Trophoblast cell (in vitro differentiated cells and primary cell): ENCODE measurements at regions not wholly inside any gene's neighbourhood (a gene's known extent, or its start where the extent isn't known, plus 50 kb on each side); places are given as distances from the start of the nearest gene placed in this dataset.

Source experiments
- DNase-seq, 2 donors: peaks; one replicate each; pipeline ENCODE4 v3.0.0-alpha.2; 2016
- H2AFZ ChIP-seq: 2 replicates; pipeline ENCODE4 v1.6.1; 2013; ENCODE audit warnings: low read length, moderate library complexity, mild to moderate bottlenecking; ENCODE audit not compliant: insufficient read depth, poor library complexity
- H2AK5ac ChIP-seq: 2 replicates; pipeline ENCODE4 v1.6.1; 2013; ENCODE audit warnings: mild to moderate bottlenecking, low read length
- H2BK120ac ChIP-seq: 2 replicates; pipeline ENCODE4 v1.6.1; 2013; ENCODE audit warnings: low read length, mild to moderate bottlenecking, moderate library complexity; ENCODE audit not compliant: insufficient read depth, poor library complexity
- H2BK12ac ChIP-seq: 2 replicates; pipeline ENCODE4 v1.6.1; 2013; ENCODE audit warnings: mild to moderate bottlenecking, low read length, moderate library complexity
- H2BK5ac ChIP-seq: 2 replicates; pipeline ENCODE4 v1.6.1; 2013; ENCODE audit warnings: low read length, low read depth, moderate library complexity, mild to moderate bottlenecking; ENCODE audit not compliant: poor library complexity
- H3K14ac ChIP-seq: 2 replicates; pipeline ENCODE4 v1.6.1; 2013; ENCODE audit warnings: mild to moderate bottlenecking, low read length
- H3K18ac ChIP-seq: 2 replicates; pipeline ENCODE4 v1.6.1; 2013; ENCODE audit warnings: mild to moderate bottlenecking, low read length
- H3K23ac ChIP-seq: 2 replicates; pipeline ENCODE4 v1.6.1; 2013; ENCODE audit warnings: low read length
- H3K27ac ChIP-seq: 2 replicates; pipeline ENCODE4 v1.5.1; 2013; ENCODE audit warnings: low read depth, mild to moderate bottlenecking, inconsistent platforms, low read length, moderate library complexity
- H3K27me3 ChIP-seq: 2 replicates; pipeline ENCODE4 v1.6.1; 2013; ENCODE audit warnings: inconsistent platforms, mild to moderate bottlenecking, low read length, moderate library complexity; ENCODE audit not compliant: insufficient read depth
- H3K36me3 ChIP-seq, 2 experiments: 1 replicate in 1 of 2; 2 replicates in 1 of 2; pipeline ENCODE4 v1.6.1; 2013; ENCODE audit warnings: low read length in 2 of 2, mild to moderate bottlenecking in 2 of 2, moderate library complexity in 1 of 2; ENCODE audit not compliant: insufficient read depth in 2 of 2, control insufficient read depth in 1 of 2
- H3K4ac ChIP-seq: 2 replicates; pipeline ENCODE4 v1.6.1; 2013; ENCODE audit warnings: low read depth, mild to moderate bottlenecking, low read length, moderate library complexity
- H3K4me1 ChIP-seq, 2 experiments: 1 replicate in 1 of 2; 2 replicates in 1 of 2; pipeline ENCODE4 v1.6.1; 2013; ENCODE audit warnings: low read length in 2 of 2, mild to moderate bottlenecking in 2 of 2, moderate library complexity in 1 of 2; ENCODE audit not compliant: insufficient read depth in 2 of 2, control insufficient read depth in 1 of 2
- H3K4me2 ChIP-seq: 2 replicates; pipeline ENCODE4 v1.6.1; 2013; ENCODE audit warnings: inconsistent platforms, mild to moderate bottlenecking, low read length, moderate library complexity
- H3K4me3 ChIP-seq: 2 replicates; pipeline ENCODE4 v1.5.1; 2013; ENCODE audit warnings: mild to moderate bottlenecking, low read depth, low read length, inconsistent platforms
- H3K79me1 ChIP-seq: one replicate; pipeline ENCODE4 v1.6.1; 2013; ENCODE audit warnings: low read length
- H3K79me2 ChIP-seq: 2 replicates; pipeline ENCODE4 v1.6.1; 2013; ENCODE audit warnings: low read length, mild to moderate bottlenecking; ENCODE audit not compliant: control insufficient read depth, insufficient read depth, poor library complexity
- H3K9ac ChIP-seq: 2 replicates; pipeline ENCODE4 v1.6.1; 2013; ENCODE audit warnings: mild to moderate bottlenecking, low read length
- H3K9me3 ChIP-seq: 2 replicates; pipeline ENCODE4 v1.6.1; 2013; ENCODE audit warnings: low read depth, mild to moderate bottlenecking, control low read depth, inconsistent platforms, low read length; ENCODE audit not compliant: insufficient read depth
- H4K12ac ChIP-seq: 2 replicates; pipeline ENCODE4 v1.6.1; 2013; ENCODE audit warnings: low read depth, mild to moderate bottlenecking, low read length, moderate library complexity
- H4K8ac ChIP-seq: 2 replicates; pipeline ENCODE4 v1.6.1; 2013; ENCODE audit warnings: low read depth, mild to moderate bottlenecking, low read length, moderate library complexity
- H4K91ac ChIP-seq: one replicate; pipeline ENCODE4 v1.6.1; 2013; ENCODE audit warnings: low read depth, mild to moderate bottlenecking, low read length, moderate library complexity
- WGBS: extraction: QIAGEN DNeasy Blood & Tissue Kit; methylation state at CpG from one replicate; pipeline ENCODE4 v1.1.7; 2013; ENCODE audit warnings: missing lambda C conversion rate; ENCODE audit not compliant: insufficient read length, insufficient coverage; ENCODE audit errors: extremely low coverage; 5-methylcytosine and 5-hydroxymethylcytosine counted together

GRCh38 chrX:78574306-78574705, 84.8 kb downstream of the RTL3 start:
- H3K4me2 ChIP-seq: no peak overlapping the region
- no peak for DNase-seq
- no peak overlapping the region for H2BK5ac ChIP-seq
- no peaks in the 10 kb centered on the region for H3K9me3 ChIP-seq
- H3K9ac ChIP-seq: no peak overlapping the region
- H3K14ac ChIP-seq: no peak overlapping the region
- no peak overlapping the region for H2BK120ac ChIP-seq
- H2AK5ac ChIP-seq: no peak overlapping the region
- no peak overlapping the region for H2AFZ ChIP-seq
- H3K27me3 ChIP-seq: no peaks in the 10 kb centered on the region
- H4K12ac ChIP-seq: no peak overlapping the region
- H3K79me2 ChIP-seq: no peaks in the 10 kb centered on the region
- H4K91ac ChIP-seq: no peak overlapping the region
- no peak overlapping the region for H4K8ac ChIP-seq
- H2BK12ac ChIP-seq: no peak overlapping the region
- no peak overlapping the region for H3K27ac ChIP-seq
- H3K4me3 ChIP-seq: no peak overlapping the region
- H3K79me1 ChIP-seq: no peaks in the 10 kb centered on the region
- H3K4me1 ChIP-seq: no peaks in the 10 kb centered on the region
- H3K23ac ChIP-seq: no peak overlapping the region
- H3K18ac ChIP-seq: no peak overlapping the region
- H3K4ac ChIP-seq: no peak overlapping the region
- no peaks in the 10 kb centered on the region for H3K36me3 ChIP-seq
- no CpG with 5 or more reads among the region's 3 CpGs for WGBS

GRCh38 chrX:78573630-78574029, 85.5 kb downstream of the RTL3 start:
- Histone ChIP-seq H3K79me2 (no peaks in the 10 kb centered on the region), H3K27me3 (no peaks in the 10 kb centered on the region), H2BK5ac (no peak overlapping the region), H2AFZ (no peak overlapping the region), H3K14ac (no peak overlapping the region), H4K91ac (no peak overlapping the region), H3K4me1 (no peaks in the 10 kb centered on the region), H3K9me3 (no peaks in the 10 kb centered on the region), H2AK5ac (no peak overlapping the region), H4K8ac (no peak overlapping the region), H3K27ac (no peak overlapping the region), H3K4ac (no peak overlapping the region), H3K4me2 (no peak overlapping the region), H4K12ac (no peak overlapping the region), H3K4me3 (no peak overlapping the region), H2BK12ac (no peak overlapping the region), H3K79me1 (no peaks in the 10 kb centered on the region), H3K18ac (no peak overlapping the region), H3K36me3 (no peaks in the 10 kb centered on the region), H2BK120ac (no peak overlapping the region), H3K9ac (no peak overlapping the region), H3K23ac (no peak overlapping the region)
- WGBS: no CpG with 5 or more reads among the region's 2 CpGs
- DNase-seq: no peak

GRCh38 chrX:78571849-78572248, 87.3 kb downstream of the RTL3 start:
- Histone ChIP-seq H4K8ac (no peak overlapping the region), H3K4ac (no peak overlapping the region), H4K12ac (no peak overlapping the region), H2BK120ac (no peak overlapping the region), H3K4me2 (no peak overlapping the region), H4K91ac (no peak overlapping the region), H2BK12ac (no peak overlapping the region), H3K9me3 (no peaks in the 10 kb centered on the region), H2BK5ac (no peak overlapping the region), H3K36me3 (no peaks in the 10 kb centered on the region), H3K4me1 (no peaks in the 10 kb centered on the region), H2AFZ (no peak overlapping the region), H3K18ac (no peak overlapping the region), H3K27me3 (no peaks in the 10 kb centered on the region), H3K23ac (no peak overlapping the region), H3K79me2 (no peaks in the 10 kb centered on the region), H3K4me3 (no peak overlapping the region), H3K79me1 (no peaks in the 10 kb centered on the region), H2AK5ac (no peak overlapping the region), H3K14ac (no peak overlapping the region), H3K27ac (no peak overlapping the region), H3K9ac (no peak overlapping the region)
- no peak for DNase-seq
- no CpG with 5 or more reads among the region's 2 CpGs for WGBS

GRCh38 chrX:78555401-78555980, 103.6 kb downstream of the RTL3 start:
- Histone ChIP-seq H3K4me1 (no peaks in the 10 kb centered on the region), H3K36me3 (no peaks in the 10 kb centered on the region)
- WGBS: no CpG with 5 or more reads among the region's 3 CpGs

More at GRCh38 chrX:78555401-78555980, 103.6 kb downstream of the RTL3 start:
- no peaks in the 10 kb centered on the region for H3K79me2 ChIP-seq
- no peak overlapping the region for H3K27ac ChIP-seq
- no peak overlapping the region for H3K4me3 ChIP-seq
- H3K27me3 ChIP-seq: no peaks in the 10 kb centered on the region
- no peak overlapping the region for H2AK5ac ChIP-seq
- no peak overlapping the region for H4K8ac ChIP-seq
- no peaks in the 10 kb centered on the region for H3K9me3 ChIP-seq
- no peak overlapping the region for H2BK120ac ChIP-seq
- no peak overlapping the region for H3K18ac ChIP-seq
- H4K12ac ChIP-seq: no peak overlapping the region
- no peaks in the 10 kb centered on the region for H3K79me1 ChIP-seq
- no peak overlapping the region for H4K91ac ChIP-seq
- H3K14ac ChIP-seq: no peak overlapping the region
- no peak overlapping the region for H2AFZ ChIP-seq
- H2BK12ac ChIP-seq: no peak overlapping the region
- H3K4me2 ChIP-seq: no peak overlapping the region
- no peak overlapping the region for H3K4ac ChIP-seq
- H3K23ac ChIP-seq: no peak overlapping the region
- no peak overlapping the region for H3K9ac ChIP-seq
- DNase-seq: peak in 1 of 2 donors; percentile 6
- H2BK5ac ChIP-seq: no peak overlapping the region
